Astrocyte of the cerebellum (primary cell): ENCODE measurements at regions not wholly inside any gene's neighbourhood (a gene's known extent, or its start where the extent isn't known, plus 50 kb on each side); places are given as distances from the start of the nearest gene placed in this dataset.
A peak's percentile ranks its signal among the peaks of the same experiment; 100 is the strongest.

Experiments used
- DNase-seq: peaks from one replicate; pipeline ENCODE4 v3.0.0-alpha.2; 2011; ENCODE audit warnings: low read depth
- H3K4me3 ChIP-seq: 2 replicates; pipeline ENCODE4 v1.5.1; 2011; ENCODE audit warnings: mild to moderate bottlenecking, low read depth, low read length, moderate library complexity
- in situ Hi-C: cut with HindIII; loops from 2 replicates; pipeline ENCODE4 v1.10.0; 2017; ENCODE audit warnings: low sequenced_read_pairs
- TF ChIP-seq, protein P1 (sequence below): IDR thresholded peaks from 2 replicates; pipeline ENCODE4 v1.5.1; 2012; ENCODE audit warnings: low read length, low read depth, moderate library complexity, mild to moderate bottlenecking; ENCODE audit errors: missing control alignments

GRCh38 chr6:144660561-144661115 is 375.5 kb downstream of the UTRN start:
- TF ChIP-seq, protein P1, sequence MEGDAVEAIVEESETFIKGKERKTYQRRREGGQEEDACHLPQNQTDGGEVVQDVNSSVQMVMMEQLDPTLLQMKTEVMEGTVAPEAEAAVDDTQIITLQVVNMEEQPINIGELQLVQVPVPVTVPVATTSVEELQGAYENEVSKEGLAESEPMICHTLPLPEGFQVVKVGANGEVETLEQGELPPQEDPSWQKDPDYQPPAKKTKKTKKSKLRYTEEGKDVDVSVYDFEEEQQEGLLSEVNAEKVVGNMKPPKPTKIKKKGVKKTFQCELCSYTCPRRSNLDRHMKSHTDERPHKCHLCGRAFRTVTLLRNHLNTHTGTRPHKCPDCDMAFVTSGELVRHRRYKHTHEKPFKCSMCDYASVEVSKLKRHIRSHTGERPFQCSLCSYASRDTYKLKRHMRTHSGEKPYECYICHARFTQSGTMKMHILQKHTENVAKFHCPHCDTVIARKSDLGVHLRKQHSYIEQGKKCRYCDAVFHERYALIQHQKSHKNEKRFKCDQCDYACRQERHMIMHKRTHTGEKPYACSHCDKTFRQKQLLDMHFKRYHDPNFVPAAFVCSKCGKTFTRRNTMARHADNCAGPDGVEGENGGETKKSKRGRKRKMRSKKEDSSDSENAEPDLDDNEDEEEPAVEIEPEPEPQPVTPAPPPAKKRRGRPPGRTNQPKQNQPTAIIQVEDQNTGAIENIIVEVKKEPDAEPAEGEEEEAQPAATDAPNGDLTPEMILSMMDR: no peak
- H3K4me3 ChIP-seq: peak overlapping the region; percentile 8
- in situ Hi-C loops: no loop called here
- no peak for DNase-seq

- TF ChIP-seq, protein P1: no peak
- DNase-seq: no peak
- in situ Hi-C loops: no loop called here
- peak overlapping the region; percentile 8 for H3K4me3 ChIP-seq
These were observed 376.1 kb downstream of the UTRN start for GRCh38 chr6:144661116-144661806.

DNA sequence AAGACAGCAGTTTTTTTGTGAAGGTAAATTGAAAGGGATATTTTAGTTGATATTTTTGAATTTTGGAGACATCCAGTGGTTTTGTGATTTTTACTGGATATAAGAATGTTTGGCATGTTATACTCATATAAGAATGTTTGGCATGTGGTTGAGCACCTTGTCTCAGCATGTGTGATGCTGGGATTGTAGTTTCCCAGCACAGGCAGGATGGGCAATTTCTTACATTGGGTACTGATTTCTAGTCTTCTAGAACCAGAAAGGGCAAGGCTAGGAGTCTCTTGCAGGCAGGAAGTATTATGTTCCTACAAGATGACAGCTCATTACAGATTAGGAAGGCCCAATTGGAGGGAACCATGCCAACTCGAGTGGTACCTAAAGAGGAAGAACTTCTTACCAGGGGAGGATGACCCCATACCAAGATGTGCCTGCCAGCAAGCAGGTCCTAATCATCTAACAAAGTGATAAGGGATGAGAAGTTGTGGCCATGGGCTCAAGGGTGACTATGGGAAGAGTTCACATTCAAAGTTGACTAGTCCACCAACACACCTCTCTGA is 377.8 kb downstream of the UTRN start:
- H3K4me3 ChIP-seq: no peak overlapping the region
- no peak for DNase-seq
- in situ Hi-C loops: no loop called here
- TF ChIP-seq, protein P1: no peak

- DNase-seq: no peak
- TF ChIP-seq, protein P1: no peak
- H3K4me3 ChIP-seq: no peak overlapping the region
- in situ Hi-C loops: no loop called here
These were observed 379.1 kb downstream of the UTRN start for GRCh38 chr6:144664281-144664680.

GRCh38 chr6:144664947-144665346 is 379.8 kb downstream of the UTRN start:
- in situ Hi-C loops: no loop called here
- H3K4me3 ChIP-seq: no peak overlapping the region
- DNase-seq: no peak
- TF ChIP-seq, protein P1: no peak

DNA sequence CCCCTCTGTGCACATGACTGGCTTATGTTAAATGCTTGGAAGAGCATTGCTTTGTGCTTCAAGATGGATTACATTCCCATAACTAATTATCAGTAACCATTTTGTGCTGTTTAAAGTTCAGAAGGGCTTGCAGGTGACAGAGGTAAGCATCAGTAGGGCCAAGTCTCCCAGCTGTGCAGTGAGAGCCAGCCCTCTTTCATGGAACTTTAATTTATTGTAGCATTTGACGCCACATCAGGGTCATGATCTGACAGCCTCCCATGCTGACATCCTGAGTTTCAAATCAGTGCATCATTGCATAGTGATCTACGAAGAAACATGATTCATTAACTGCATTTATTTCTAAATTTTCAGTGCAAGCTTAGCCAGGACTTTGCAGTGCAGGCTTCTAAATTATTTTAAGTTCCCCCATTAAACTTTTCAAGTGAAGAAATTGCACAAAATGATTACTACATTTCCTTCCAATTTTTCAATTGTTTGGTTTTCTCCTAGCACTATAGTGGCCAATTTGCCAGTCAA is 380.9 kb downstream of the UTRN start:
- no peak overlapping the region for H3K4me3 ChIP-seq
- TF ChIP-seq, protein P1: no peak
- DNase-seq: no peak
- in situ Hi-C loops: no loop called here
